GM13977 (cell line): ENCODE measurements at regions not wholly inside any gene's neighbourhood (a gene's known extent, or its start where the extent isn't known, plus 50 kb on each side); places are given as distances from the start of the nearest gene placed in this dataset.

Source experiments
- DNase-seq: peaks from one replicate; pipeline ENCODE4 v3.0.0; 2012; ENCODE audit warnings: low spot score
- CTCF ChIP-seq: IDR thresholded peaks from 2 replicates; pipeline ENCODE4 v1.5.1; 2012; ENCODE audit warnings: mild to moderate bottlenecking, control low read depth; ENCODE audit not compliant: insufficient read depth; ENCODE audit errors: extremely low read depth, missing control alignments
- in situ Hi-C: fragments of 300-500 bp; cut with MboI; formaldehyde crosslinking; loops from one replicate; pipeline ENCODE4 v1.12.0; 2022; ENCODE audit warnings: low sequenced_read_pairs, low pct_unique_long_range_greater_than_20kb, mixed read lengths, inconsistent platforms; ENCODE audit not compliant: unreplicated experiment

GRCh38 chr12:92503971-92504593 lies 198.7 kb upstream of the PLEKHG7 start:
- in situ Hi-C loops, result loop anchor here (10.0 kb wide), 1 partner anchor 61 kb away; no protein-coding TSS in a partner anchor
- no peak for DNase-seq
- no peak for TF ChIP-seq CTCF

- DNase-seq, result peak; percentile 32
- in situ Hi-C loops, result loop anchor here (10.0 kb wide), 1 partner anchor 62 kb away; no protein-coding TSS in a partner anchor
- no peak for TF ChIP-seq CTCF
Measured at GRCh38 chr12:92503029-92503931, 199.5 kb upstream of the PLEKHG7 start.

- in situ Hi-C loops, result loop anchor here (10.0 kb wide), 1 partner anchor 62 kb away; no protein-coding TSS in a partner anchor
- DNase-seq, result peak; percentile 15
- peak; percentile 53 for TF ChIP-seq CTCF
Measured at GRCh38 chr12:92502417-92503028, 200.3 kb upstream of the PLEKHG7 start.

- no peak for TF ChIP-seq CTCF
- in situ Hi-C loops, result no loop called here
- no peak for DNase-seq
Measured at GRCh38 chr12:92496790-92497189, 206.0 kb upstream of the PLEKHG7 start.

- no peak for DNase-seq
- in situ Hi-C loops, result no loop called here
- TF ChIP-seq CTCF, result no peak
Measured at GRCh38 chr12:92495108-92495507, 207.7 kb upstream of the PLEKHG7 start.

GRCh38 chr12:92493816-92494215 lies 209.0 kb upstream of the PLEKHG7 start:
- TF ChIP-seq CTCF, result no peak
- in situ Hi-C loops, result no loop called here
- no peak for DNase-seq
